IMR-90 (cell line): ENCODE measurements at regions not wholly inside any gene's neighbourhood (a gene's known extent, or its start where the extent isn't known, plus 50 kb on each side); places are given as distances from the start of the nearest gene placed in this dataset.

Experiments used
- ATAC-seq: fragments of 200-7000 bp; cut with Tn5 transposase; 2 replicates; pipeline ENCODE4 v1.9.1; 2020; ENCODE audit warnings: low read depth, mild to moderate bottlenecking, moderate library complexity
- BruUV-seq: library from RNA; stranded (reverse); fragments of 400-500 nt; replicated peaks from 2 replicates; lab custom pipeline; 2021; lab: Mats Ljungman, UMichigan
- CTCF ChIA-PET: fragments of 300-600 bp; formaldehyde crosslinking; extraction: SDS; loops from one replicate; lab custom pipeline; 2021; ENCODE audit warnings: antibody characterized with exemption; lab: Yijun Ruan, JAX
- POLR2A ChIA-PET: fragments of 300-600 bp; sonication (Branson Sonifier 250); formaldehyde crosslinking; loops from one replicate; lab custom pipeline; 2022; ENCODE audit warnings: antibody characterized with exemption; ENCODE audit not compliant: unreplicated experiment; lab: Charles Lee
- DNase-seq: peaks from one replicate; pipeline ENCODE4 v3.0.0; 2013
- H2AFZ ChIP-seq: replicated peaks from 2 replicates; pipeline ENCODE3; 2013; ENCODE audit warnings: low read length, mild to moderate bottlenecking; ENCODE audit not compliant: poor library complexity
- H2AK5ac ChIP-seq: 2 replicates; pipeline ENCODE4 v1.6.1; 2013; ENCODE audit warnings: low read depth, low read length, inconsistent platforms
- H2AK9ac ChIP-seq: replicated peaks from 2 replicates; pipeline ENCODE3; 2013; ENCODE audit warnings: mild to moderate bottlenecking, low read depth, low read length, moderate library complexity; ENCODE audit not compliant: poor library complexity
- H2BK120ac ChIP-seq: 2 replicates; pipeline ENCODE4 v1.6.1; 2013; ENCODE audit warnings: low read depth, low read length, inconsistent platforms
- H2BK15ac ChIP-seq: 3 replicates; pipeline ENCODE4 v1.6.1; 2013; ENCODE audit warnings: low read depth, low read length, inconsistent platforms
- H2BK20ac ChIP-seq: 2 replicates; pipeline ENCODE4 v1.6.1; 2013; ENCODE audit warnings: low read depth, mild to moderate bottlenecking, inconsistent platforms, low read length, moderate library complexity
- H2BK5ac ChIP-seq: 2 replicates; pipeline ENCODE4 v1.6.1; 2013; ENCODE audit warnings: mild to moderate bottlenecking, low read depth, low read length, inconsistent platforms; ENCODE audit not compliant: poor library complexity, severe bottlenecking
- H3K14ac ChIP-seq: replicated peaks from 2 replicates; pipeline ENCODE4 v1.6.1; 2013; ENCODE audit warnings: low read depth, low read length, inconsistent platforms
- H3K18ac ChIP-seq: 2 replicates; pipeline ENCODE4 v1.6.1; 2013; ENCODE audit warnings: low read depth, low read length, control low read depth
- H3K23ac ChIP-seq: 2 replicates; pipeline ENCODE4 v1.6.1; 2013; ENCODE audit warnings: low read depth, low read length, inconsistent platforms
- H3K27ac ChIP-seq: 2 replicates; pipeline ENCODE4 v1.5.1; 2013; ENCODE audit warnings: mild to moderate bottlenecking, control low read depth, low read length; ENCODE audit not compliant: insufficient read depth
- H3K27me3 ChIP-seq: 2 replicates; pipeline ENCODE4 v1.6.1; 2013; ENCODE audit warnings: low read length; ENCODE audit not compliant: control insufficient read depth, insufficient read depth
- H3K36me3 ChIP-seq: 2 replicates; pipeline ENCODE4 v1.6.1; 2013; ENCODE audit warnings: low read length, mixed read lengths; ENCODE audit not compliant: control insufficient read depth, insufficient read depth
- H3K4ac ChIP-seq: 2 replicates; pipeline ENCODE4 v1.6.1; 2013; ENCODE audit warnings: low read depth, low read length, inconsistent platforms
- H3K4me1 ChIP-seq: 2 replicates; pipeline ENCODE4 v1.6.1; 2013; ENCODE audit warnings: low read length, mixed read lengths; ENCODE audit not compliant: control insufficient read depth, insufficient read depth
- H3K4me2 ChIP-seq: 2 replicates; pipeline ENCODE4 v1.6.1; 2013; ENCODE audit warnings: low read depth, mild to moderate bottlenecking, control low read depth, low read length, moderate library complexity
- H3K4me3 ChIP-seq: 2 replicates; pipeline ENCODE4 v1.5.1; 2013; ENCODE audit warnings: low read depth, mild to moderate bottlenecking, control low read depth, low read length, moderate library complexity; ENCODE audit not compliant: insufficient read depth
- H3K56ac ChIP-seq: 2 replicates; pipeline ENCODE4 v1.6.1; 2013; ENCODE audit warnings: low read length, inconsistent platforms; ENCODE audit not compliant: insufficient read depth; ENCODE audit errors: extremely low read depth
- H3K79me1 ChIP-seq, 2 experiments: 2 replicates each; pipeline ENCODE4 v1.6.1; 2013; ENCODE audit warnings: low read length in 2 of 2, inconsistent platforms in 1 of 2, low read depth in 1 of 2
- H3K9ac ChIP-seq: 2 replicates; pipeline ENCODE4 v1.6.1; 2013; ENCODE audit warnings: low read depth, low read length, control low read depth
- H3K9me1 ChIP-seq: 2 replicates; pipeline ENCODE4 v1.6.1; 2013; ENCODE audit warnings: low read length, inconsistent platforms; ENCODE audit not compliant: insufficient read depth
- H3K9me3 ChIP-seq: 2 replicates; pipeline ENCODE4 v1.6.1; 2013; ENCODE audit warnings: low read length; ENCODE audit not compliant: control insufficient read depth, insufficient read depth
- H4K20me1 ChIP-seq: 2 replicates; pipeline ENCODE4 v1.6.1; 2013; ENCODE audit warnings: low read length, inconsistent platforms; ENCODE audit not compliant: insufficient read depth
- H4K5ac ChIP-seq: 2 replicates; pipeline ENCODE4 v1.6.1; 2013; ENCODE audit warnings: mild to moderate bottlenecking, low read depth, low read length, control low read depth
- H4K8ac ChIP-seq, 2 experiments: 2 replicates each; pipeline ENCODE4 v1.6.1; 2013; ENCODE audit warnings: low read depth in 2 of 2, low read length in 2 of 2, control low read depth in 1 of 2, inconsistent platforms in 1 of 2
- H4K91ac ChIP-seq: 2 replicates; pipeline ENCODE4 v1.6.1; 2013; ENCODE audit warnings: low read depth, low read length, inconsistent platforms; ENCODE audit not compliant: insufficient read depth
- BHLHE40 ChIP-seq: fragments of 150-350 bp; IDR thresholded peaks from 2 replicates; pipeline ENCODE4 v1.6.1; 2016; ENCODE audit warnings: mild to moderate bottlenecking, low read depth, low read length
- CEBPB ChIP-seq: IDR thresholded peaks from 2 replicates; pipeline ENCODE4 v1.6.1; 2012; ENCODE audit warnings: low read depth, low read length, improper control_type of control experiment
- CHD1 ChIP-seq: IDR thresholded peaks from 2 replicates; pipeline ENCODE4 v1.6.1; 2012; ENCODE audit warnings: low read depth, low read length, improper control_type of control experiment
- CTCF ChIP-seq: conservative IDR thresholded peaks from 2 replicates; pipeline ENCODE4 v1.5.1; 2012; ENCODE audit warnings: mild to moderate bottlenecking, low read depth, low read length, improper control_type of control experiment
- ELK1 ChIP-seq: fragments of 150-350 bp; IDR thresholded peaks from 2 replicates; pipeline ENCODE4 v1.6.1; 2016; ENCODE audit warnings: low read depth, mild to moderate bottlenecking, low read length, moderate library complexity, borderline replicate concordance
- FOS ChIP-seq: fragments of 150-350 bp; IDR thresholded peaks from 2 replicates; pipeline ENCODE4 v1.6.1; 2016; ENCODE audit warnings: low read depth, low read length
- MAFK ChIP-seq: IDR thresholded peaks from 2 replicates; pipeline ENCODE4 v1.6.1; 2012; ENCODE audit warnings: low read depth, low read length, improper control_type of control experiment
- MXI1 ChIP-seq: IDR thresholded peaks from 2 replicates; pipeline ENCODE4 v1.6.1; 2012; ENCODE audit warnings: low read depth, mild to moderate bottlenecking, low read length, moderate library complexity, borderline replicate concordance
- NFE2L2 ChIP-seq: fragments of 150-350 bp; IDR thresholded peaks from 2 replicates; pipeline ENCODE4 v1.6.1; 2016; ENCODE audit warnings: low read depth, mild to moderate bottlenecking, low read length
- POLR2A ChIP-seq: IDR thresholded peaks from 2 replicates; pipeline ENCODE4 v1.6.1; 2012; ENCODE audit warnings: mild to moderate bottlenecking, low read depth, low read length
- RCOR1 ChIP-seq: IDR thresholded peaks from 2 replicates; pipeline ENCODE4 v1.6.1; 2012; ENCODE audit warnings: mild to moderate bottlenecking, low read length, improper control_type of control experiment; ENCODE audit not compliant: insufficient replicate concordance
- RFX5 ChIP-seq: IDR thresholded peaks from 2 replicates; pipeline ENCODE4 v1.8.0; 2012; ENCODE audit warnings: low read depth, mild to moderate bottlenecking, low read length, moderate library complexity
- SMC3 ChIP-seq: fragments of 150-350 bp; IDR thresholded peaks from 2 replicates; pipeline ENCODE4 v1.6.1; 2016; ENCODE audit warnings: low read depth, mild to moderate bottlenecking, antibody characterized with exemption, low read length, moderate library complexity
- WGBS, 2 experiments: methylation state at CpG; one replicate each; pipeline versions ENCODE4 v1.1.5 to v1.1.7; 2013; ENCODE audit warnings: missing lambda C conversion rate in 2 of 2; ENCODE audit not compliant: insufficient read length in 1 of 2; ENCODE audit errors: extremely low coverage in 2 of 2; 5-methylcytosine and 5-hydroxymethylcytosine counted together
- dilution Hi-C: fragments of 300-500 bp; cut with HindIII; formaldehyde crosslinking; loops from one replicate; pipeline ENCODE4 v1.14.3; 2018; ENCODE audit warnings: low sequenced_read_pairs; ENCODE audit not compliant: unreplicated experiment
- in situ Hi-C: fragments of 300-500 bp; cut with MboI; formaldehyde crosslinking; loops from 3 replicates; pipeline ENCODE4 v1.14.3; 2019; ENCODE audit warnings: low sequenced_read_pairs, inconsistent platforms, mixed read lengths
- intact Hi-C: fragments of 100-400 bp; cut with micrococcal nuclease; formaldehyde crosslinking; loops from 2 replicates; pipeline ENCODE4 v1.10.0; 2022

- DNase-seq: no peak
- BruUV-seq: no TSS peak
- H2BK20ac ChIP-seq: no peak overlapping the region
- H3K18ac ChIP-seq: no peak overlapping the region
- no peak overlapping the region for H3K4me3 ChIP-seq
- no peaks in the 10 kb centered on the region for H3K9me3 ChIP-seq
- no peak overlapping the region for H4K91ac ChIP-seq
- no peak overlapping the region for H3K27ac ChIP-seq
- H3K56ac ChIP-seq: no peak overlapping the region
- no peak overlapping the region for H3K4ac ChIP-seq
- H4K5ac ChIP-seq: no peak overlapping the region
- H3K4me2 ChIP-seq: no peak overlapping the region
- no peaks in the 10 kb centered on the region for H3K4me1 ChIP-seq
- in situ Hi-C loops (no loop called here), intact Hi-C loops (no loop called here), dilution Hi-C loops (no loop called here)
- H2BK15ac ChIP-seq: no peak overlapping the region
- POLR2A ChIA-PET: no interaction called here
- no peak overlapping the region for H2BK120ac ChIP-seq
- H3K36me3 ChIP-seq: no peaks in the 10 kb centered on the region
- no peaks in the 10 kb centered on the region for H3K79me1 ChIP-seq
- no peak overlapping the region for H2BK5ac ChIP-seq
- H3K14ac ChIP-seq: no peak overlapping the region
- no peak overlapping the region for H2AK9ac ChIP-seq
- WGBS, 2 experiments: no CpG with 5 or more reads among the region's 2 CpGs
- no peak overlapping the region for H4K8ac ChIP-seq
- no peak overlapping the region for H3K23ac ChIP-seq
- no peaks in the 10 kb centered on the region for H4K20me1 ChIP-seq
- CTCF ChIA-PET: interaction anchor here (0.6 kb wide), 1 partner anchor 372 kb away, joined by 4 read pairs; no protein-coding TSS in a partner anchor
- no peak overlapping the region for H2AK5ac ChIP-seq
- no peaks in the 10 kb centered on the region for H3K9me1 ChIP-seq
- H3K27me3 ChIP-seq: no peaks in the 10 kb centered on the region
- H2AFZ ChIP-seq: no peak overlapping the region
- TF ChIP-seq RFX5 (no peak), BHLHE40 (no peak), CTCF (no peak), FOS (no peak), NFE2L2 (no peak), RCOR1 (no peak), MXI1 (no peak), MAFK (no peak), SMC3 (no peak), CHD1 (no peak), CEBPB (no peak), ELK1 (no peak), POLR2A (no peak)
- no peak overlapping the region for H3K9ac ChIP-seq
- no peak for ATAC-seq
Observed at GRCh38 chr18:39037925-39038324, 1472.3 kb upstream of the CELF4 start.
